HG02885 (cell line): ENCODE measurements at regions not wholly inside any gene's neighbourhood (a gene's known extent, or its start where the extent isn't known, plus 50 kb on each side); places are given as distances from the start of the nearest gene placed in this dataset.

Experiments used
- ATAC-seq: cut with Tn5 transposase; IDR thresholded peaks from one replicate; pipeline ENCODE4 v1.9.1; 2021; ENCODE audit warnings: mild to moderate bottlenecking; ENCODE audit not compliant: unreplicated experiment, poor library complexity

DNA sequence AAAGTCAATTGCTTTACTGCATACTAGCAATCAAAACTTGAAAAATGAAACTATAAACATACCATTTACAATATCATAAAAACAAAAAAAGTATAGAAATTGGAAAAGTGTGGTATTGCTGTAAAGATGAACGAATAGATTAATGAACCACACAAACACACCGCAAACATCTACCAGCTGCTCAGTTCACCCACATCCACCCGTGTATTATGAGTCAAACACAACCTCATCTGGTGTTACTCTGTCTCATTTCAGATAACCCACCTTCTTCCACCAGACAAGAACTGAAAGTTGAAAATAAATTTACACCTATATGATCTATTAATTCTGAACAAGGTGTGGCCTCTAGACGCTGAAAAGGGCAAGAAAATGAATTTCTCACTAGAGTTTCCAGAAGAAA lies 53.3 kb downstream of the BLID start:
- no peak for ATAC-seq

DNA sequence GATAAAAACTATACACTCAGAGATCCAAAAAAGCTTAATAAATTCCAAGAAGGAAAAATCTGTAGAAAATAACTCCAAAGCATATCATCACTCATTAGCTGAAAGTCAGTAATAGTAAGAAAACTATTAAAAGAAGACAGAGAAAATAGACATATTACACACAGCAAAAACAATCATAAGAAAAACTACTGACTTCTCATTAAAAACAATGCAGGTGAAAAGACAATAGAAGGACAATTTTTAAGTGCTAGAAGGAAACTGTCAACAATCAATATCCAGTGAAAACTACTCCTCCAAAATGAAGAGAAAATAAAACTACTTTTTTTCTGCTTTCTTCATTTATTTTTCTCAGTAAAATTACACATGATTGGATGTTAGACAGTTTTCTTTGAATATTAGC lies 56.5 kb downstream of the BLID start:
- no peak for ATAC-seq

- no peak for ATAC-seq
These were observed 65.9 kb downstream of the BLID start for GRCh38 chr11:122050021-122050690.

GRCh38 chr11:122048401-122048800 lies 67.6 kb downstream of the BLID start:
- ATAC-seq = no peak

- no peak for ATAC-seq
These were observed 69.2 kb downstream of the BLID start for GRCh38 chr11:122046846-122047245.

GRCh38 chr11:122046438-122046837 lies 69.6 kb downstream of the BLID start:
- ATAC-seq = no peak

GRCh38 chr11:122045181-122045586 lies 70.8 kb downstream of the BLID start:
- ATAC-seq = no peak

DNA sequence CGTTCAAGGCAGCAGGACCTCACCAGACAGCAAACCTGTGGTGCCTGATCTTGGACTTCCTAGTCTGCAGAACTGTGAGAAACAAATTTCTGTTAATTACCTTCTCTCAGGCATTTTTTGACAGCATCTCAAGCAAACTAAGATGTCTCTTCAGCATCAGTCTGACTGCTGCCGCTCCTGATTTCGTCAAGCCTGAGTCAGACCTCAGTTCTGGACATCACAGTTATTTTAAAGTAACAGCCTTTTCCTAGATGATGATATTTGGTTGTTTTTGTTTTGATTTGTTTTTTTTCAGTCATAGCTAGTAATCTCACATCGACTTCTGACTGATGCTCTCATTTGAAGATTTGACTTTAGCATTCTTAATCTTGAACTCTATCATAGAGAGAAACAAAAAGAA lies 71.9 kb downstream of the BLID start:
- no peak for ATAC-seq

GRCh38 chr11:122042981-122043380 lies 73.0 kb downstream of the BLID start:
- no peak for ATAC-seq

DNA sequence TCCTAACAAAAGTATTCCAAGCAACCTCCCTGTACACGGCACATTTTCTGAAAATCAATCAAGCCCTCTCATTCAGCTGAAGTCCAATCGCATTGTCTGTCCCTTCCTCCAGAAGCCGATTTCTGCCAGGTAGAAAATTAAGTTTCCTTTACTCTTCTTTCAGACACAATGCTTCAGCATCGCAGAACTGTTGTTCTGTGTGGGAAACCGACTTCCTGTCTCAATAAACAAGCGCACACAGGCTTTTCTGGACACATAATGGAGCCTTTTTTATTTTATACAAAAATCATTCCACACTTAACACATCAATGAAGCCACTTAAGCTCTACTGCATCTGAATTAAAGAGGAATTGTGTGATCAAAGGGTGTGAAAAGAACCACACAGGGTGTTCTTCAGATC lies 75.6 kb downstream of the BLID start:
- no peak for ATAC-seq

GRCh38 chr11:122038543-122038942 lies 77.5 kb downstream of the BLID start:
- ATAC-seq = no peak

DNA sequence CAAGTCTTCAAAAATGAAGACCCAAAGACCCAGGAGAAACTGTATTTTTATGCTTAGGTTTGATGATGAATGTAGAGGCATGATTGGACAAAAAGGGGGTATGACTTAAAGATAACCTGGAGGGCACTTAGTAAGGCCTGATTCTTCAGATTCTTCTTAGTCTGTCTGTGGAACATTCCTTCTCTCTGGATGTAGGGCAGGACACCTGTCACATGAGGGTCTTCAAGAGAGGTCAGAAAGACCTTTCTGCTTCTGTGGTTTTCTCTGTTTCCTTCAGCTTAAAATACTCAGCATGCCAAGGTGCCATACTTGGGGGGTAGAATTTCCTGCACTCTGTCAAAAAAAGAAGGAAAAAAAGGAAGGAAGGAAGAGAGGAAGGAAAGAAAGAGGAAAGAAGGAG lies 78.1 kb downstream of the BLID start:
- ATAC-seq = no peak

GRCh38 chr11:122036493-122036892 lies 79.5 kb downstream of the BLID start:
- no peak for ATAC-seq

DNA sequence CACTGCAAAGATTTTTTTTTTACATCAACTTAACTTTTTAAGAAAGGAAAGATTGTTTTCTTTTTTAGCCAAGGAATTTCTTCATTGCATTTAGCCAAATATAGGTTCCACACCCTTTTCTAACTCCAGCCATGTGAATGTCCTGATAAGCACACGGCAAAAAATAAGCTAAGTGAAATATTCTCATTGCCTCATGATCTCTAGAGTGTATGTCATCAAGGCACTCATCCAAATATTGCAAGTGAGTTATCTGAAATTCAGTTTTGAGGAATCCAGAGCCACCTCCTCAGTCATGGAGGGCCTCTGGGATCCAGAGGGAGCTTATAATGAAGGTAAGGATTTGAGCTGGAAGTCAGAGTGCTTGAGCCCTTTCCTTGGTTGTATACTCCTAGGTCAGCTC lies 80.0 kb downstream of the BLID start:
- ATAC-seq = no peak

- ATAC-seq = no peak
These were observed 82.4 kb downstream of the BLID start for GRCh38 chr11:122033631-122034030.

- no peak for ATAC-seq
These were observed 82.8 kb downstream of the BLID start for GRCh38 chr11:122033193-122033592.

- no peak for ATAC-seq
These were observed 83.7 kb downstream of the BLID start for GRCh38 chr11:122032317-122032716.

- ATAC-seq = no peak
These were observed 84.2 kb downstream of the BLID start for GRCh38 chr11:122031813-122032212.

GRCh38 chr11:122030286-122030685 lies 85.7 kb downstream of the BLID start:
- ATAC-seq = no peak

DNA sequence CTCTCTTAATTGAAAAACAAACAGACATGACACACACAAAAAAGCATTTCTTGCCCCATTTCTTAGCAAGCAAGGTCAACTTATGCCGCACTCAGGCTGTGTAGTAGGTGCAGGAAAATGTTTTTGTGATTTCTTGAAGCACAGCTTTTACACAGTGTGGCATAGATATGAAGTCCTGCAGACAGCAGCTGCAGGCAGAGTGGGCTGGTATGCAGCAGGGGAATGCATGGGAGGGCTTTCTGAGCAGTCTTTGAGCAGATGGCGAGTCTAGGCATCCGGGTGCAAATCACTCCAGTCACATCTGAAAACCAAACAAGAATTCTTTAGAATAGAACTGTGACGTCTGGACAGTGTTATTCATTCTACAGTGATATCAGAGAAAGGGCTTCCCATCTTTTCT lies 87.5 kb downstream of the BLID start:
- no peak for ATAC-seq

DNA sequence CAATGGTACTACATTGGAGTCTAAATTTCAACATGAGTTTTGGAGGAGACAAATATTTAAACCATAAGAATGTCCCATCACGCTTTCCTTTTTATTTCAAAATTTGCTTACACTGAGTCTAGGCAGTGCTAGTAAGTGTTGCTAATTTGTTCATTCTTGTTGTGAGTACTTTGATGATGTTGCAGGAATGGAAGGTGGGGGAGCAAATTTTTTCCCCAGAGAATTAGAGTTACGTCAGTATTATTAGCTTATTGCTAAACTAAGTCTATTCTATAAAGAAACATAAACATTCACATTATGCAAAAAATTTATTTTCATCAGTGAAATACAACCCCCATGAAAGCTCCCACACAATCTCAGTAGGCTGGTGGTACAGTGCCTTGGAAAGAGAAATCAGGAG lies 88.0 kb downstream of the BLID start:
- ATAC-seq = no peak

DNA sequence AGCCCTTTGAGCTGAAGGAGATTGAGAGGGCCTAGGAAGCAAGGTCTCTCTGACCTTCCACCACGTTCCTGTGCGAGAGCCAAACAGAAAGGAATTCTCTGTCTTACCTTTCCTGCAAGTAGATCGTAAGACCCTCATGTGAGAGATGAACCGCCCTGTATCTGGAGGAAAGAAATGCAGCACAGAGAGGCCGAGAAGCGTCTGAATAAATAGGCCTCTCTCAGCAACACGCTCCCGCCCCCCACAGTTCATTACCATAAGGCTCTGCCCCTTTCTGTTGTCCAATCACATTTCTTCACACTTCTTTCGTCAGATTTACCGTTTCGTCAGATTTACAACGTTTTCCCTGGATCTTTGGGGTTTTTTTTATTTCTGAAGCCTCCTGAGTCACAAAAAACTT lies 90.3 kb downstream of the BLID start:
- ATAC-seq = no peak

GRCh38 chr11:122024278-122024677 lies 91.7 kb downstream of the BLID start:
- no peak for ATAC-seq
